ENCODE measurements at regions not wholly inside any gene's neighbourhood (a gene's known extent, or its start where the extent isn't known, plus 50 kb on each side); places are given as distances from the start of the nearest gene placed in this dataset.

DNA sequence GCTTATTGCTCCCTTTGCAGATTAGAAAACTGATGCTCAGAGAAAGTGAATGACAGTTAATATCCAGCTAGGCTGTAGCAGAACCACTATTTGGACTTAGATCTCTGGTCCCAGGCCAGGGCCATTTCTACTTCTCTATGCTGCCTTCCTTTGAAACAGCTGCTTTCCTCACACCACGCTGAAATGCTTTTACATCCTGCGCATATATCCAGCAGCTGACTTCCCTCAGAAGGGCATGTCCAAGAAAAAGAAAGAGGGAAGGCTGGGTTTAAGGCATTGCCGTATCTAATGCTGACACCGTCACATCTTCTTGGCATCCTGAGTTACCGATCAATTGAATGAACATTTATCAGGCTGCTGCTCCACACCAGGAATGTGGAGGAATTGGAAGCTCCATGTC, 122.4 kb downstream of the UBE2U start:
- Histone ChIP-seq H3K9ac (ENCODE audit: low read depth in 1 of 2, low read length in 2 of 2) (no peak overlapping the region), H3K4me3 (ENCODE audit: low read depth in 1 of 3, low read length in 3 of 3) (no peak overlapping the region), H3K27ac (ENCODE audit: low read depth in 1 of 2, low read length in 2 of 2) (no peak overlapping the region), H3K9me3 (ENCODE audit: control insufficient read depth in 4 of 4, low read length in 3 of 4) (no peaks in the 10 kb centered on the region), H3K4me1 (ENCODE audit: control insufficient read depth in 4 of 4, insufficient read depth in 4 of 4, low read length in 3 of 4) (no peaks in the 10 kb centered on the region), H3K36me3 (ENCODE audit: control insufficient read depth in 4 of 4, insufficient read depth in 3 of 4, low read depth in 1 of 4, low read length in 3 of 4) (no peaks in the 10 kb centered on the region), H3K27me3 (ENCODE audit: control insufficient read depth in 4 of 4, insufficient read depth in 4 of 4, low read length in 3 of 4) (no peaks in the 10 kb centered on the region)
- WGBS = 86% methylated on average over 5 of the region's 5 CpGs
- TF ChIP-seq SP1 (IDR thresholded peaks at IDR 0.05) (no peak), JUND (IDR thresholded peaks at IDR 0.05) (no peak), EGR1 (IDR thresholded peaks at IDR 0.05; ENCODE audit: low read depth in 2 of 2) (no peak), HNF4A (conservative IDR thresholded peaks at IDR 0.05) (no peak), FOXA2 (IDR thresholded peaks at IDR 0.05) (no peak), RAD21 (IDR thresholded peaks at IDR 0.05) (no peak), TAF1 (conservative IDR thresholded peaks at IDR 0.05) (no peak), NR2F2 (IDR thresholded peaks at IDR 0.05) (no peak), FOXA1 (IDR thresholded peaks at IDR 0.05) (no peak)
- TF ChIP-seq, protein P1, sequence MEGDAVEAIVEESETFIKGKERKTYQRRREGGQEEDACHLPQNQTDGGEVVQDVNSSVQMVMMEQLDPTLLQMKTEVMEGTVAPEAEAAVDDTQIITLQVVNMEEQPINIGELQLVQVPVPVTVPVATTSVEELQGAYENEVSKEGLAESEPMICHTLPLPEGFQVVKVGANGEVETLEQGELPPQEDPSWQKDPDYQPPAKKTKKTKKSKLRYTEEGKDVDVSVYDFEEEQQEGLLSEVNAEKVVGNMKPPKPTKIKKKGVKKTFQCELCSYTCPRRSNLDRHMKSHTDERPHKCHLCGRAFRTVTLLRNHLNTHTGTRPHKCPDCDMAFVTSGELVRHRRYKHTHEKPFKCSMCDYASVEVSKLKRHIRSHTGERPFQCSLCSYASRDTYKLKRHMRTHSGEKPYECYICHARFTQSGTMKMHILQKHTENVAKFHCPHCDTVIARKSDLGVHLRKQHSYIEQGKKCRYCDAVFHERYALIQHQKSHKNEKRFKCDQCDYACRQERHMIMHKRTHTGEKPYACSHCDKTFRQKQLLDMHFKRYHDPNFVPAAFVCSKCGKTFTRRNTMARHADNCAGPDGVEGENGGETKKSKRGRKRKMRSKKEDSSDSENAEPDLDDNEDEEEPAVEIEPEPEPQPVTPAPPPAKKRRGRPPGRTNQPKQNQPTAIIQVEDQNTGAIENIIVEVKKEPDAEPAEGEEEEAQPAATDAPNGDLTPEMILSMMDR (IDR thresholded peaks at IDR 0.05; ENCODE audit: low read depth, low read length, missing input control) = no peak
- TF ChIP-seq, protein P2, sequence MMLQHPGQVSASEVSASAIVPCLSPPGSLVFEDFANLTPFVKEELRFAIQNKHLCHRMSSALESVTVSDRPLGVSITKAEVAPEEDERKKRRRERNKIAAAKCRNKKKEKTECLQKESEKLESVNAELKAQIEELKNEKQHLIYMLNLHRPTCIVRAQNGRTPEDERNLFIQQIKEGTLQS (IDR thresholded peaks at IDR 0.05) = no peak
- TF ChIP-seq, protein P3, sequence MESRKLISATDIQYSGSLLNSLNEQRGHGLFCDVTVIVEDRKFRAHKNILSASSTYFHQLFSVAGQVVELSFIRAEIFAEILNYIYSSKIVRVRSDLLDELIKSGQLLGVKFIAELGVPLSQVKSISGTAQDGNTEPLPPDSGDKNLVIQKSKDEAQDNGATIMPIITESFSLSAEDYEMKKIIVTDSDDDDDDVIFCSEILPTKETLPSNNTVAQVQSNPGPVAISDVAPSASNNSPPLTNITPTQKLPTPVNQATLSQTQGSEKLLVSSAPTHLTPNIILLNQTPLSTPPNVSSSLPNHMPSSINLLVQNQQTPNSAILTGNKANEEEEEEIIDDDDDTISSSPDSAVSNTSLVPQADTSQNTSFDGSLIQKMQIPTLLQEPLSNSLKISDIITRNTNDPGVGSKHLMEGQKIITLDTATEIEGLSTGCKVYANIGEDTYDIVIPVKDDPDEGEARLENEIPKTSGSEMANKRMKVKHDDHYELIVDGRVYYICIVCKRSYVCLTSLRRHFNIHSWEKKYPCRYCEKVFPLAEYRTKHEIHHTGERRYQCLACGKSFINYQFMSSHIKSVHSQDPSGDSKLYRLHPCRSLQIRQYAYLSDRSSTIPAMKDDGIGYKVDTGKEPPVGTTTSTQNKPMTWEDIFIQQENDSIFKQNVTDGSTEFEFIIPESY (IDR thresholded peaks at IDR 0.05) = no peak
- TF ChIP-seq, protein P4, sequence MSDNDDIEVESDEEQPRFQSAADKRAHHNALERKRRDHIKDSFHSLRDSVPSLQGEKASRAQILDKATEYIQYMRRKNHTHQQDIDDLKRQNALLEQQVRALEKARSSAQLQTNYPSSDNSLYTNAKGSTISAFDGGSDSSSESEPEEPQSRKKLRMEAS (IDR thresholded peaks at IDR 0.05) = no peak
- DNase-seq (ENCODE audit: low spot score) = no peak

DNA sequence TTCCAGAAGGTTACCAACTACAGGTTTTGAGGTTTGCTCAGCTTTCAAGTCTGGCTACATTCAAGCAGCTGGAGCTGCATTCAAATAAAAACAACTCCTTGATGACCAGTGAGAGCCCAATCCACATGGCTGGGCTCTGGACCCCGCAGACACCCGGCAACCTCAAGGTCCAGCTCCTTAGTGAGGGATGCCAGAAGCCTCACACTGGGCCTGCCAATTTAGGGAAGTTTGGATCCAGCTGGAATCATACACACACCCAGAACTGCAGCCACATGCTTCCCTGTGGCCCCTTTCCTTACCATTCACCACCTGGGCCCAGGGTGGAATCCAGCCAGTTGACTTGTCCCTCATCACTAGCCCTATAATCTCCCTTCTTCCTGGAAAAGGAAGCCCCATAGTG, 123.7 kb downstream of the UBE2U start:
- 94% methylated on average over 2 of the region's 2 CpGs for WGBS
- Histone ChIP-seq H3K27me3 (ENCODE audit: control insufficient read depth in 4 of 4, insufficient read depth in 4 of 4, low read length in 3 of 4) (no peaks in the 10 kb centered on the region), H3K27ac (ENCODE audit: low read depth in 1 of 2, low read length in 2 of 2) (no peak overlapping the region)

More for the DNA sequence above, 123.7 kb downstream of the UBE2U start:
- Histone ChIP-seq H3K4me3 (ENCODE audit: low read depth in 1 of 3, low read length in 3 of 3) (no peak overlapping the region), H3K36me3 (ENCODE audit: control insufficient read depth in 4 of 4, insufficient read depth in 3 of 4, low read depth in 1 of 4, low read length in 3 of 4) (no peaks in the 10 kb centered on the region), H3K4me1 (ENCODE audit: control insufficient read depth in 4 of 4, insufficient read depth in 4 of 4, low read length in 3 of 4) (no peaks in the 10 kb centered on the region), H3K9me3 (ENCODE audit: control insufficient read depth in 4 of 4, low read length in 3 of 4) (no peaks in the 10 kb centered on the region), H3K9ac (ENCODE audit: low read depth in 1 of 2, low read length in 2 of 2) (no peak overlapping the region)
- no peak for DNase-seq (ENCODE audit: low spot score)
- TF ChIP-seq YY1 (IDR thresholded peaks at IDR 0.05) (no peak), TAF1 (conservative IDR thresholded peaks at IDR 0.05) (no peak), HNF4A (conservative IDR thresholded peaks at IDR 0.05) (no peak)
- TF ChIP-seq, protein P1 (IDR thresholded peaks at IDR 0.05; ENCODE audit: low read depth, low read length, missing input control) = no peak
- TF ChIP-seq, protein P2 (IDR thresholded peaks at IDR 0.05) = no peak
